Liver (tissue), 8 donors: ENCODE measurements at regions not wholly inside any gene's neighbourhood (a gene's known extent, or its start where the extent isn't known, plus 50 kb on each side); places are given as distances from the start of the nearest gene placed in this dataset.

Experiments used
- DNase-seq: peaks from one replicate; pipeline ENCODE4 v3.0.0-alpha.2; 2017; ENCODE audit warnings: low spot score
- H3K27ac ChIP-seq, 2 donors: one replicate each; pipeline ENCODE4 v1.7.0; 2013; ENCODE audit warnings: inconsistent platforms in 2 of 2, low read length in 2 of 2, control low read depth in 1 of 2, low read depth in 1 of 2, mild to moderate bottlenecking in 1 of 2
- H3K27me3 ChIP-seq, 4 donors: one replicate each; pipeline versions ENCODE4 v1.6.1 to v1.7.0; 2013; ENCODE audit warnings: low read length in 3 of 4, inconsistent platforms in 1 of 4, mild to moderate bottlenecking in 1 of 4, moderate library complexity in 1 of 4; ENCODE audit not compliant: control insufficient read depth in 4 of 4, insufficient read depth in 4 of 4
- H3K36me3 ChIP-seq, 4 donors: one replicate each; pipeline versions ENCODE4 v1.6.1 to v1.7.0; 2013; ENCODE audit warnings: low read length in 3 of 4, mild to moderate bottlenecking in 3 of 4, low read depth in 1 of 4, moderate library complexity in 1 of 4; ENCODE audit not compliant: control insufficient read depth in 4 of 4, insufficient read depth in 3 of 4
- H3K4me1 ChIP-seq, 4 donors: one replicate each; pipeline versions ENCODE4 v1.6.1 to v1.7.0; 2013; ENCODE audit warnings: low read length in 3 of 4, mild to moderate bottlenecking in 3 of 4, moderate library complexity in 1 of 4; ENCODE audit not compliant: control insufficient read depth in 4 of 4, insufficient read depth in 4 of 4
- H3K4me3 ChIP-seq, 3 donors: one replicate each; pipeline versions ENCODE4 v1.6.1 to v1.7.0; 2013; ENCODE audit warnings: low read length in 3 of 3, control low read depth in 1 of 3, low read depth in 1 of 3, mild to moderate bottlenecking in 1 of 3
- H3K9ac ChIP-seq, 2 donors: one replicate each; pipeline ENCODE4 v1.7.0; 2013; ENCODE audit warnings: low read length in 2 of 2, mild to moderate bottlenecking in 2 of 2, moderate library complexity in 2 of 2, control low read depth in 1 of 2, low read depth in 1 of 2
- H3K9me3 ChIP-seq, 4 donors: one replicate each; pipeline versions ENCODE4 v1.6.1 to v1.7.0; 2013; ENCODE audit warnings: low read length in 3 of 4; ENCODE audit not compliant: control insufficient read depth in 4 of 4
- ATF3 ChIP-seq: IDR thresholded peaks from 2 replicates; pipeline ENCODE4 v1.6.1; 2016; ENCODE audit warnings: antibody characterized with exemption
- EGR1 ChIP-seq, 2 donors: IDR thresholded peaks; 2 replicates each; pipeline ENCODE4 v1.6.1; 2016 to 2018; ENCODE audit warnings: antibody characterized with exemption in 2 of 2, low read depth in 2 of 2
- FOXA1 ChIP-seq: IDR thresholded peaks from 2 replicates; pipeline ENCODE4 v1.6.1; 2016; ENCODE audit warnings: antibody characterized with exemption
- FOXA2 ChIP-seq: IDR thresholded peaks from 2 replicates; pipeline ENCODE4 v1.6.1; 2016; ENCODE audit warnings: antibody characterized with exemption
- GABPA ChIP-seq, 2 donors: IDR thresholded peaks in 1 of 2; conservative IDR thresholded peaks in 1 of 2; 2 replicates each; pipeline ENCODE4 v1.6.1; 2016; ENCODE audit warnings: antibody characterized with exemption in 2 of 2, mild to moderate bottlenecking in 1 of 2, moderate library complexity in 1 of 2
- HNF4A ChIP-seq, 2 donors: conservative IDR thresholded peaks; 2 replicates each; pipeline ENCODE4 v1.6.1; 2016; ENCODE audit warnings: antibody characterized with exemption in 2 of 2, mild to moderate bottlenecking in 2 of 2
- HNF4G ChIP-seq: IDR thresholded peaks from 2 replicates; pipeline ENCODE4 v1.6.1; 2016; ENCODE audit warnings: antibody characterized with exemption
- JUND ChIP-seq, 2 donors: IDR thresholded peaks; 2 replicates each; pipeline ENCODE4 v1.6.1; 2016; ENCODE audit warnings: antibody characterized with exemption in 2 of 2
- NR2F2 ChIP-seq: IDR thresholded peaks from 2 replicates; pipeline ENCODE4 v1.6.1; 2016; ENCODE audit warnings: antibody characterized with exemption
- RAD21 ChIP-seq, 2 donors: IDR thresholded peaks; 2 replicates each; pipeline ENCODE4 v1.6.1; 2016; ENCODE audit warnings: antibody characterized with exemption in 2 of 2, mild to moderate bottlenecking in 2 of 2
- REST ChIP-seq: IDR thresholded peaks from 2 replicates; pipeline ENCODE4 v1.6.1; 2016; ENCODE audit warnings: antibody characterized with exemption, mild to moderate bottlenecking
- RXRA ChIP-seq, 2 donors: IDR thresholded peaks; 2 replicates each; pipeline ENCODE4 v1.6.1; 2017 to 2018; ENCODE audit warnings: antibody characterized with exemption in 2 of 2, mild to moderate bottlenecking in 1 of 2
- SP1 ChIP-seq: IDR thresholded peaks from 2 replicates; pipeline ENCODE4 v1.6.1; 2018; ENCODE audit warnings: antibody characterized with exemption, mild to moderate bottlenecking
- TAF1 ChIP-seq: conservative IDR thresholded peaks from 2 replicates; pipeline ENCODE4 v1.6.1; 2016; ENCODE audit warnings: antibody characterized with exemption, mild to moderate bottlenecking
- YY1 ChIP-seq: IDR thresholded peaks from 2 replicates; pipeline ENCODE4 v1.6.1; 2016; ENCODE audit warnings: antibody characterized with exemption, mild to moderate bottlenecking
- ZBTB33 ChIP-seq: IDR thresholded peaks from 2 replicates; pipeline ENCODE4 v1.6.1; 2016; ENCODE audit warnings: antibody characterized with exemption
- WGBS: extraction: QIAGEN DNeasy Blood & Tissue Kit; methylation state at CpG from one replicate; pipeline ENCODE4 v1.1.7; 2013; 5-methylcytosine and 5-hydroxymethylcytosine counted together
- TF ChIP-seq, protein P1 (sequence below): fragments of 150-350 bp; IDR thresholded peaks from 2 replicates; pipeline ENCODE4 v1.5.1; 2017; ENCODE audit warnings: improper control_type of control experiment, low read depth, low read length; ENCODE audit not compliant: missing input control
- TF ChIP-seq, protein P2 (sequence below): IDR thresholded peaks from 2 replicates; pipeline ENCODE4 v1.6.1; 2016; ENCODE audit warnings: antibody characterized with exemption
- donor health status: healthy.
- donor health status: healthy.
- donor health status: healthy.
- donor health status: healthy.
- donor health status: healthy.

DNA sequence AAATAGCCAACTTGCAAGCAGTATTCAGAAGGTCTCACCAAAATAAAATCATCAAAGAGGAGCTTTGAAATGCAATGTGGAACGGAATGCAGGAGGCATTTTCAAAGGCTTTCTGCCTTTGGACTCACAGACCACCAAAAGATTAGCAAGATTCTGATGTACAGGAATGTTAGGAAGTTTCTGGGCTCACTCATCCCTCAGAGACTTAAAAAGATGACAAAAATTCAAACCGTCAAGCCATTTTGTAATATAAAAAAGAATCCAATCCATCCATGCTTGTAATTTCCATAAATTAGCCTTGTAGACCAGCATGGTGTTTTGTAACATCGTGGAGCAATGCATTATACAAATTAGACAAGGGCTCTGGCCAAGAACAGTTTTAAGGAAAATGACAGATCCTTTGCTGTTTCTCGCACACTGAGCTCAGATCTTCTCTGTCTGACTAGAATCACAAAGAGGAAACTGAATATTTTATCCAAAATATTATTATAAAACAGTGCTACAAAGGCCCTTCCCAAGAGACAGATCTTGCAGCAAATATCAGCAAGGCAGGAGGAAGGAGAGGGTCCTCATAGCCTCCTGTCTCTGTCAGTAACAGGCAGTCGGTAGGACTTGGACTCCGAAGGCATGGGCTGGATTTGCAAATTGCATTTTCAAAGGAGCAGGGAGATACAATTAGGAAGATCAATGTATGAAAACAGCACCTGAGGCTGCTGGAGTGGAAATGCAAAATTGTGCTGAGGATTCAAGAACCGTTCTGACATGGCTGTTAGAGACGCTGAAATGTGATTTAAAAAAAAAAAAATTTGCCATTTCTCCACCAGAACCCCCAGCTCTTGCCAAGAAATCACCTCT lies 57.4 kb upstream of the NRP1 start:
- 83% methylated on average over 8 of the region's 8 CpGs for WGBS

DNA sequence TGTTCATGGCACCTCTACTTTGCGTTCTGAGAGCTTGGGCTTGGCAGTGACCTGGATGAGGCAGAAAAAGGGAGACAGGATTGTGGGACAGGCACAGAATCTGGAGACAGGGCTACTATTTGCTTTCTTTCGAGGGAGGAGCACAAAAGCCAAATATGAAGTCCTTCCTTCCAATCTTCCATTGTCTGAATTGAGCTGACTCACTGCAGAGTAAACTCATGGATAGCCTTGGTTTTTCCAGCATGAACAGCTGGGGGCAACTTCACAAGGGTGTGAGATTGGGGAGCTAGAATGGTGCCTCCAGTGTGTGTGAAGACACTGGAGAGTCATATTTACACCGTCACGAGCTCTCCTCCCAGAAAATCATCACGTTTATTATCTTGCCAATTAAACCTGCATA lies 55.6 kb upstream of the NRP1 start:
- H3K36me3 ChIP-seq: no peaks in the 10 kb centered on the region

More for the DNA sequence above, 57.4 kb upstream of the NRP1 start:
- H3K27ac ChIP-seq: no peak overlapping the region
- no peaks in the 10 kb centered on the region for H3K27me3 ChIP-seq
- H3K36me3 ChIP-seq: no peaks in the 10 kb centered on the region
- H3K9me3 ChIP-seq: peaks cover 0 to 8% (median 2%) of the 10 kb centered on the region in 4 donors
- no peak for TF ChIP-seq RXRA (IDR thresholded peaks at IDR 0.05)
- TF ChIP-seq HNF4G: no peak
- TF ChIP-seq, protein P1, sequence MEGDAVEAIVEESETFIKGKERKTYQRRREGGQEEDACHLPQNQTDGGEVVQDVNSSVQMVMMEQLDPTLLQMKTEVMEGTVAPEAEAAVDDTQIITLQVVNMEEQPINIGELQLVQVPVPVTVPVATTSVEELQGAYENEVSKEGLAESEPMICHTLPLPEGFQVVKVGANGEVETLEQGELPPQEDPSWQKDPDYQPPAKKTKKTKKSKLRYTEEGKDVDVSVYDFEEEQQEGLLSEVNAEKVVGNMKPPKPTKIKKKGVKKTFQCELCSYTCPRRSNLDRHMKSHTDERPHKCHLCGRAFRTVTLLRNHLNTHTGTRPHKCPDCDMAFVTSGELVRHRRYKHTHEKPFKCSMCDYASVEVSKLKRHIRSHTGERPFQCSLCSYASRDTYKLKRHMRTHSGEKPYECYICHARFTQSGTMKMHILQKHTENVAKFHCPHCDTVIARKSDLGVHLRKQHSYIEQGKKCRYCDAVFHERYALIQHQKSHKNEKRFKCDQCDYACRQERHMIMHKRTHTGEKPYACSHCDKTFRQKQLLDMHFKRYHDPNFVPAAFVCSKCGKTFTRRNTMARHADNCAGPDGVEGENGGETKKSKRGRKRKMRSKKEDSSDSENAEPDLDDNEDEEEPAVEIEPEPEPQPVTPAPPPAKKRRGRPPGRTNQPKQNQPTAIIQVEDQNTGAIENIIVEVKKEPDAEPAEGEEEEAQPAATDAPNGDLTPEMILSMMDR: no peak
- TF ChIP-seq EGR1 (IDR thresholded peaks at IDR 0.05; ENCODE audit: low read depth in 2 of 2): no peak
- no peak for TF ChIP-seq SP1
- TF ChIP-seq RAD21 (IDR thresholded peaks at IDR 0.05): no peak
- TF ChIP-seq GABPA (IDR thresholded peaks at IDR 0.05 in 1 of 2, conservative IDR thresholded peaks at IDR 0.05 in 1 of 2): no peak
- no peak overlapping the region for H3K4me3 ChIP-seq
- no peak overlapping the region for H3K9ac ChIP-seq
- H3K4me1 ChIP-seq: no peaks in the 10 kb centered on the region
- DNase-seq: no peak

More for the DNA sequence above, 55.6 kb upstream of the NRP1 start:
- Histone ChIP-seq H3K9ac (no peak overlapping the region), H3K27me3 (no peaks in the 10 kb centered on the region), H3K9me3 (no peaks in the 10 kb centered on the region), H3K4me3 (no peak overlapping the region), H3K27ac (no peak overlapping the region), H3K4me1 (no peaks in the 10 kb centered on the region)
- 85% methylated on average over 5 of the region's 5 CpGs for WGBS
- TF ChIP-seq FOXA1: no peak
- no peak for TF ChIP-seq TAF1
- TF ChIP-seq RAD21 (IDR thresholded peaks at IDR 0.05): no peak
- no peak for TF ChIP-seq HNF4A (conservative IDR thresholded peaks at IDR 0.05)
- TF ChIP-seq GABPA (IDR thresholded peaks at IDR 0.05 in 1 of 2, conservative IDR thresholded peaks at IDR 0.05 in 1 of 2): no peak
- TF ChIP-seq ATF3: no peak
- TF ChIP-seq ZBTB33: no peak
- no peak for TF ChIP-seq EGR1 (IDR thresholded peaks at IDR 0.05; ENCODE audit: low read depth in 2 of 2)
- TF ChIP-seq, protein P1: no peak
- TF ChIP-seq, protein P2, sequence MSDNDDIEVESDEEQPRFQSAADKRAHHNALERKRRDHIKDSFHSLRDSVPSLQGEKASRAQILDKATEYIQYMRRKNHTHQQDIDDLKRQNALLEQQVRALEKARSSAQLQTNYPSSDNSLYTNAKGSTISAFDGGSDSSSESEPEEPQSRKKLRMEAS: no peak
- TF ChIP-seq JUND (IDR thresholded peaks at IDR 0.05): no peak
- TF ChIP-seq RXRA (IDR thresholded peaks at IDR 0.05): no peak
- TF ChIP-seq HNF4G: no peak
- TF ChIP-seq FOXA2: no peak
- TF ChIP-seq SP1: no peak
- no peak for TF ChIP-seq NR2F2
- no peak for TF ChIP-seq REST
- TF ChIP-seq YY1: no peak
- DNase-seq: no peak
